Epithelial cell of proximal tubule (primary cell): ENCODE measurements at regions not wholly inside any gene's neighbourhood (a gene's known extent, or its start where the extent isn't known, plus 50 kb on each side); places are given as distances from the start of the nearest gene placed in this dataset.

Experiments
- DNase-seq: peaks from one replicate; pipeline ENCODE4 v3.0.0-alpha.2; 2011; ENCODE audit warnings: low read depth
- H3K4me3 ChIP-seq: 2 replicates; pipeline ENCODE4 v1.5.1; 2011; ENCODE audit warnings: low read depth, mild to moderate bottlenecking, low read length
- TF ChIP-seq, protein P1 (sequence below): conservative IDR thresholded peaks from 2 replicates; pipeline ENCODE4 v1.5.1; 2012; ENCODE audit warnings: low read depth, mild to moderate bottlenecking, low read length

DNA sequence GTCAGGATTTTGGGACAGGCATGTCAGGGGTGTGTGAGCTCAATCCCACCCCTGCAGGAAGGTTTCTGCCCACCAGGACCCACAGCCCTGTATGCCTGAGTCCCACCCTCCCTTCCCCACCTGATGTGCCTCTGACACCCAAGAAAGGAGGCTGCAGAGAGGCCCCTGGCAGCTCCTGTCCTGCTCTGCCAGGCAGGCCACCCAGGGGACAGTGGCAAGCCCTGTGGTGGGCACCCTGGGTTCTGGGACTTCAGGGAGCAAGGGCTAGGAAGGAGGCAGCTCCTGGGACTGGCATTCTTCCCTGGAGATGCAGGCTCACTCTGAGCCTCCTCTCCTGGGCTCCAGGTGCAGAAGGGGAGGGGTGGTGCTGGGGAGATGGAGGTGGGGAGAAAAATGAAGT is 234.5 kb upstream of the B3GAT1 start:
- H3K4me3 ChIP-seq, result no peak overlapping the region
- no peak for DNase-seq
- TF ChIP-seq, protein P1, sequence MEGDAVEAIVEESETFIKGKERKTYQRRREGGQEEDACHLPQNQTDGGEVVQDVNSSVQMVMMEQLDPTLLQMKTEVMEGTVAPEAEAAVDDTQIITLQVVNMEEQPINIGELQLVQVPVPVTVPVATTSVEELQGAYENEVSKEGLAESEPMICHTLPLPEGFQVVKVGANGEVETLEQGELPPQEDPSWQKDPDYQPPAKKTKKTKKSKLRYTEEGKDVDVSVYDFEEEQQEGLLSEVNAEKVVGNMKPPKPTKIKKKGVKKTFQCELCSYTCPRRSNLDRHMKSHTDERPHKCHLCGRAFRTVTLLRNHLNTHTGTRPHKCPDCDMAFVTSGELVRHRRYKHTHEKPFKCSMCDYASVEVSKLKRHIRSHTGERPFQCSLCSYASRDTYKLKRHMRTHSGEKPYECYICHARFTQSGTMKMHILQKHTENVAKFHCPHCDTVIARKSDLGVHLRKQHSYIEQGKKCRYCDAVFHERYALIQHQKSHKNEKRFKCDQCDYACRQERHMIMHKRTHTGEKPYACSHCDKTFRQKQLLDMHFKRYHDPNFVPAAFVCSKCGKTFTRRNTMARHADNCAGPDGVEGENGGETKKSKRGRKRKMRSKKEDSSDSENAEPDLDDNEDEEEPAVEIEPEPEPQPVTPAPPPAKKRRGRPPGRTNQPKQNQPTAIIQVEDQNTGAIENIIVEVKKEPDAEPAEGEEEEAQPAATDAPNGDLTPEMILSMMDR, result no peak

DNA sequence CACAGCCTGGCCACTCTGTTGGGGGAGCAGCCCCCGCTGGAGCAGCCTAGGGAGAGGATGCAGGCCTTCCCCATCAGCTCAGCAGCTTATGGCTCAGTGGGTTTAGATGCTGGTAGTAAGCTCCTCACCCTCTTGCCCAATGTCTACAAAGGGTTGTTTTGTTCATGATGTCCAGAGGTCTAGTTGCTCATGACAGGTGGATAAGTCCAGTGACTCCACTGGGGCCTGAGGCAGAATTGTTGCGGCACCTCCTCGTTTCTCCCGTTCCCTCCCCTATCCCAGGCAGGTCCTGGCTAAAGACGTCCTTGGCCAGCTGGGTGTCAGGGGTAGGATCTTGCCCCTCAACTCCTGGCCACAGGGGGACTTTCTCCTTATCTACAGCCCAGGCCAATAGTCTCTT is 233.5 kb upstream of the B3GAT1 start:
- TF ChIP-seq, protein P1, result no peak
- no peak overlapping the region for H3K4me3 ChIP-seq
- DNase-seq, result no peak

DNA sequence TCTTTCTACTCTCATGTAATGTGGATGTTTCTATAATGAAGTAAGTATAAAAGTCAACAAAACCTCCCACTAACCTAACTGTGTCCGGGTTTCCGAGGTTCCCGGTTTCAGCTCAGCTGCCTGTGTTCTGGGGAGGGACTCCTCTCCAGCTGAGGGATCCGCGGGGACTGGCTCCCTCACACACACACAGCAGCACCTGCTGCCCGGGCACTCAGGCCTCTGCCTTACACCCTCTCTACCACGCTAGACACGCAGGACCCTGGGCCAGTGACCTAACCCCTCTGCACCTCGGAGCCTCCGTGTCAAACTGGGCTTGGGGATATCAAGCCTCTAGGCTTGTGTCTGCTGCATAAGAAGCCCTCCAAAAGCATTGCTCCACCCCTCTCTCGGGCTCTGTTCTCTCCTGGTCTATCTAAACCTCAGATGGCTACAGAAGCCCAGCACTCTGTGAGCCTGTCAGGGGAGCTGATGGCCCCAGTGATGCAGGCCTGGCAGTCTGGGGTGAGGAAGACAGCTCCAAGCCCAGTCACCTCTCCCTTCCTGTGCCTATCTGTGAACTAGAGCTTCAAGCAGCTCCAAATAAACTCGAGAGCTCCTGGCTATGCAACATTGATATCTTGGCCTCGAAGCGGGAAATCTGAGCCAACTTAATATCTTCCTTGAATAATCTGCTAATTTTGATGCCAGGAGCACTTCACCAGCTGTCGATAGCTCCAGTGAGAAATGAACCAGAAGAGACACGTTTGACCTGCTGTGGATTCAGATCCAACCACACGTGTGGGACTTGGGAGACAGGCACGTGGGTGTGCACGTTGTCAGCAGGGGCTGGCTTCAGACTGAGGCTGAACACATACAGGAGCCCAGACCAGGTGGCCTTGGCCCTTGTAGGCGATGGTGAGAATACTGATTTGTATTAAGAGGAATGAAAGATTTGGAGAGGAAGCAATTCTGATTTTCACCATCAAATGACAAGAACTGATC is 232.7 kb upstream of the B3GAT1 start:
- H3K4me3 ChIP-seq, result no peak overlapping the region
- DNase-seq, result no peak
- TF ChIP-seq, protein P1, result no peak

DNA sequence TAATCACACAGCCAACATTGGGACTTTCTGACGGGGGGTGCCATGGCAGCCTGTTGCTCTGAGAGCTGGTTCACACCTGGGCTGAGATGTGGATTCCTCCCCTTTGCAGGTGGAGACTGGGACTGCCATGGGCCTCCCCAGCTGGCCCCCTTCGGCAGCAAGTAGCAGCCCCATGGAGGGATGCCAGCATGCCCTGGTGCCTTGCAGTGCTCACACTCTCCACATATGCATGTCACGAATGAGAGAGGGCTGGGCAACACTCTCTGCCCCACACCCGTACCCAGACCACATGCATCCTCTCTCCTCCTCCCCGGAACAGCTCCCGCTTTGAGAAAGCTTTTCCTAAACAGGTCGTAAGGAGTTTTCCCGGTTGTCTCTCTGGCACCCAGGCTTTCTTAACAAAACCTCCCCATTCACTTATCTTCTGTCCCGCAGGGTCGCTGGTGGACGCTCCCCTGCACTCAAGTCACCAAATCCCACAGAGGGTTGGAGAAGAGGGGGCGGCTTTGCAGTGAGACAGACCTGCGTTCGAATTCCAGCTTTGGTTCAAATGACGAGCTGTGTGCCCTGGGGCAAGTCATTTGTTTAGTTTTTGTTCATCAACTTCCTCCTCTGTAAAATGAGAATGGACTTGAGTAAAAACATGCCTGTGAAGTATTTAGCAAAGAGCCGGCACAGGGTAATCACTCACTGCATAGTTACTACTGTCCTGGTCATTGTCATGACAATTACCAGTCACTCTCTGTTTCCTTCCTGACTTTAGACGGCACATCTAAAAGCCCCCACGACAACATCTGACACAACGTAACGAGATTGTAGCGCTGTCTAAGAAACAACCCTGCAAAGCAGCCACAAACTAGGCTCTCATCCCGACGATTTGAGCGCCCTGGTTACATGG is 231.3 kb upstream of the B3GAT1 start:
- H3K4me3 ChIP-seq, result no peak overlapping the region
- no peak for DNase-seq
- TF ChIP-seq, protein P1, result no peak

DNA sequence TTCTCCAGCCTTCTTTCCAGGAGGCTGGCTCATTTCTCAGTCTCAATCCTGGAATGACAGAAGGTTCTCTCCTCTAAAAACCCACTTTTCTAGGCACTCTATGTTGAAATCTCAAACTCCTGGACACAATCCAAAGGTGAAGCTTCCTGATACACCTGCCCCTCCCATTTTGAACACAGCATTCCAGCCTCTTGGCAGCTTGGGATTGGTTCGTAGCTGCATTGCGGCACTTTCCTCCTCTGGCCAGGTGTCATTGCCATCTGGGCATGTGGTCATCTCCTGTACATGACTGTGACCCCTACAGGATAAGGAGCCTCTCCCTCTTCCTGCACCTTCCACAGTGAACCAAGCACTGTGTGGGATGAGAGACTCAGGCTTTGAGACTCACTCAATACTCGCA is 230.2 kb upstream of the B3GAT1 start:
- TF ChIP-seq, protein P1, result no peak
- no peak for DNase-seq
- no peak overlapping the region for H3K4me3 ChIP-seq

DNA sequence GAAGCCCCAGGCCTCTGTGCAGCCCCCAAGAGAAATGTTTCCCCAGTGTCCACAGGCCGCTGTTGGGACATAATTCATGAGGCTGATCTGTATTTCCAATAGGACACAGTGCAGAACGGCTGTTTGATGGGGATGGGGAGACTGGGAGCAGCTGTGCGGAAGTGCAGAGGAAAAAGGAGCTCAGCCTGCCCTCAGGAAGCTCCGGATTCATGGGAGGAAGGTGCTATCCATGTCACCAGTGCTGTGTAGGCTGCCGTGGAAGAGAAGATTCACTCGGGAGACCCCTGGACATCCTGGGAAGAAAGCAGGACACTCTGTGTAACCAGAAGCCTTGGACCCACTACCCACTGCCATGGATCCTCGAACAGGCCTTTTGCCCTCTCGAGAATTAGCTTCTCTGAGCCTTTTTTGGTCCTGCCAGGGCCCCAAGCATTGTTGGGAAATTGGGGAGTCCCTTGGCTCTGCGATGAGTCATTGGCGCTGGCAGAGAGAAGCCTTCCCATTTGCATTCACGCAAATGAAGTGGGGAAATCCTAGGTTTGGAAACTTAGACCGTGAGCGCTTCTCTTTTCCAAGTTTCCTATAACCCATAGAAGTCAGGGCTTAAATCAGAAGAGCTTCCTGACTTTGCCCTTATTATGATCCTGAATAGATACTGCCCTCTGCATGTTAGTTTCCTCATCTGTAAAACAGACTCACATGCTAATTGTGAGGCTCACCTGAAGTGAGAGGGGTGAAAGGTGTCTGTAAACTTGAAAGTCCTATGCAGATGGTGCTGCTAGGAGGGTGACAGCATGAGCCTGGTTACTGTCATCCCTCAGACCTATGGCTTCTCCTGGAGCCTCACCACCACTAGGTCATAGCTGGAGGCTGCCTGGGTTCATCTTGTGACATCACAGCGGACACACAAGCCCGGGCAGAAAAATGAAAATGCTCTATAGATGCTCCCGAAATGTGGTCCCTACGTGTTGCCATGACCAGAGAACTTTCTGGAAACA is 229.2 kb upstream of the B3GAT1 start:
- TF ChIP-seq, protein P1, result no peak
- DNase-seq, result no peak
- H3K4me3 ChIP-seq, result no peak overlapping the region
